GM13977 (cell line): ENCODE measurements at regions not wholly inside any gene's neighbourhood (a gene's known extent, or its start where the extent isn't known, plus 50 kb on each side); places are given as distances from the start of the nearest gene placed in this dataset.

Experiments used
- DNase-seq: peaks from one replicate; pipeline ENCODE4 v3.0.0; 2012; ENCODE audit warnings: low spot score
- in situ Hi-C: fragments of 300-500 bp; cut with MboI; formaldehyde crosslinking; loops from one replicate; pipeline ENCODE4 v1.12.0; 2022; ENCODE audit warnings: low sequenced_read_pairs, low pct_unique_long_range_greater_than_20kb, mixed read lengths, inconsistent platforms; ENCODE audit not compliant: unreplicated experiment
- TF ChIP-seq, protein P1 (sequence below): IDR thresholded peaks from 2 replicates; pipeline ENCODE4 v1.5.1; 2012; ENCODE audit warnings: mild to moderate bottlenecking, control low read depth; ENCODE audit not compliant: insufficient read depth; ENCODE audit errors: extremely low read depth, missing control alignments

DNA sequence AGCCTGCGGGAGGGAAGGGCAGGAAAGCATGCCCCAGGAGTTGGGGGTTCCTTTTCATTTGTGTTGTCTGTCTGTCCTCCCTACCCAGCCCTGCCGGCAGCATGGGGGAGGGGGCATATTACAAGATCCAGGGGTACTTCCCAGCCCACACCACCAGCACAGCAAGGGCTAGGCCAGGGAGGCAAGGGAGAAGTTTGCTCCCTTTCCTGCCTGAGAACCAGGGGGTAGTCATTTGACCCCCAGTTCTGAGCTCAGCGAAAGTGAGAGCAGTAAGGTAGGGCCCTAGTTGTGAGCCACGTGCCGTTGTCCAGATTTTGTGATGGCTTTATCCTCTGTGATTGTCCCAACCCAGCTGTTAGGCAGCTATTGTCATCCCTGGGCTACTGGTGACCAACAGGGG lies 364.7 kb downstream of the BCL11B start:
- no peak for DNase-seq
- in situ Hi-C loops, result no loop called here
- TF ChIP-seq, protein P1, sequence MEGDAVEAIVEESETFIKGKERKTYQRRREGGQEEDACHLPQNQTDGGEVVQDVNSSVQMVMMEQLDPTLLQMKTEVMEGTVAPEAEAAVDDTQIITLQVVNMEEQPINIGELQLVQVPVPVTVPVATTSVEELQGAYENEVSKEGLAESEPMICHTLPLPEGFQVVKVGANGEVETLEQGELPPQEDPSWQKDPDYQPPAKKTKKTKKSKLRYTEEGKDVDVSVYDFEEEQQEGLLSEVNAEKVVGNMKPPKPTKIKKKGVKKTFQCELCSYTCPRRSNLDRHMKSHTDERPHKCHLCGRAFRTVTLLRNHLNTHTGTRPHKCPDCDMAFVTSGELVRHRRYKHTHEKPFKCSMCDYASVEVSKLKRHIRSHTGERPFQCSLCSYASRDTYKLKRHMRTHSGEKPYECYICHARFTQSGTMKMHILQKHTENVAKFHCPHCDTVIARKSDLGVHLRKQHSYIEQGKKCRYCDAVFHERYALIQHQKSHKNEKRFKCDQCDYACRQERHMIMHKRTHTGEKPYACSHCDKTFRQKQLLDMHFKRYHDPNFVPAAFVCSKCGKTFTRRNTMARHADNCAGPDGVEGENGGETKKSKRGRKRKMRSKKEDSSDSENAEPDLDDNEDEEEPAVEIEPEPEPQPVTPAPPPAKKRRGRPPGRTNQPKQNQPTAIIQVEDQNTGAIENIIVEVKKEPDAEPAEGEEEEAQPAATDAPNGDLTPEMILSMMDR, result no peak

DNA sequence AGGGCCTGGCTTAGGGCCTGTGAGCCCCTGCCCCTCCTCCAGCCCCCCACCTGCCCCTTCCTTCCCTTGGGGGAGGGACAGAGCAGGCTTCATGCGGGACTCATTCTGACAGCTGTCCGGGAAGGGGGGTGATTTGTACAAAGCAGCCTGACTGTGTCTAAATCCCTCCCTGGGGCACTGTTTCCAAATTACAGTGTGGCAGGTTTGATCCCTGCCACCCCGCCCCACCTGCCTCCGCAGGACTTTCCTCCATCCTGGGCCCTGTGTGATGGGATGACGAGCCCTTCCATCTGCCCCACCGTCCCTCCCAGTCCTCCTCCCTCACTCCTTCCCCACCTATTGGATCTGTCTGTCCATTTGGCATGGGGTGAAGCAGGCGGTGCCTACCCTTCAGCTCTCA lies 363.9 kb downstream of the BCL11B start:
- TF ChIP-seq, protein P1, result no peak
- DNase-seq, result no peak
- in situ Hi-C loops, result no loop called here

DNA sequence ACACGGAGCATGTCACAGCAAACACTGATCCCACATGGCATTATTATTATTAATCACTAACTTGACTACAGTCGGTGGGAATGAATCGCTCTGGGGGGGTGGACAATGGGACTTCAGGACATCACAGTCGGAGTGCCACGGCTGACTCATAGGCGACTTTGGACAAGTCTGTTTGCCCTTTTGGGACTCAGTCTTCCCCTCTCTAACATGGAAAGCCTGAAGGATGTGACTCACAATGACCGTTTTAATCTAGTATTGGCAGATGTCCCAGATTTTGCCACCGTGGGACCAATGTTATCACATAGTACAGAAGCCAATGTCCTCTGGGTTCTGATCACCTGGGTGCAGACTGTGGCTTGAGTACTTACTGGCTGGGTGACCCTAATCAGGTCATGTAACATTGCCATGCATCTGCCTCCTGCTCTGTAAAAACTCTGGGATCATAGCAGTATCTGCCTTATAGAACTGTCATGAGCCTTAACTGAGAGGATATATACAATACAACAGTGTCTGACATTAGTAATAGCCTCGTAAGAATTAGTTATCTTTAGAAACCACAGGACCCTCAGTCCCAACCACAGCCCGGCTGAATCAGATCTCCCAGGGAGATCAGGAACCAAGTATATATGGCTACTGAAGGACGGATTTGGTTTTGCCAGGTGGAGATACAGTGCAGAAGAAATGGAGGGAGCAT lies 362.6 kb downstream of the BCL11B start:
- no peak for DNase-seq
- in situ Hi-C loops, result no loop called here
- TF ChIP-seq, protein P1, result no peak

DNA sequence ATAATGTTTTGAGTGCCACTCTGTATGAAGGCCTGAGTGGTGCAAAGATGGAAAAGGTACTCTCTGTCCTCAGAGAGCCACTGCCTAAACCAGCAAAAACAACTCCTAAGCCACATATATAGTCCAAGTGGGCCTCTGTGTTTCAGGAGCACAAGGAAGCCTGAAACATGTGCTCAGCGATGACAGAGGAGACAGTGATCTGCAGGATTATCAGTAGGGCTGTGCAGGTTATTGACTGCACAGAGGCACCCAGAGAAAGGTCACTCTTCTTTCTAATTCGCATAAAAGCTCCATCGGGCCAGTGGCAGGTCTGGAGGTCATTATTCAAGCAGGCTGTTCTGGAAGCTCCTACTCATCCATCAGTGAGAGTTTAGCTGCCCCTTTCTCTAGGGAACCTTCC lies 361.9 kb downstream of the BCL11B start:
- TF ChIP-seq, protein P1, result no peak
- in situ Hi-C loops, result no loop called here
- DNase-seq, result no peak

DNA sequence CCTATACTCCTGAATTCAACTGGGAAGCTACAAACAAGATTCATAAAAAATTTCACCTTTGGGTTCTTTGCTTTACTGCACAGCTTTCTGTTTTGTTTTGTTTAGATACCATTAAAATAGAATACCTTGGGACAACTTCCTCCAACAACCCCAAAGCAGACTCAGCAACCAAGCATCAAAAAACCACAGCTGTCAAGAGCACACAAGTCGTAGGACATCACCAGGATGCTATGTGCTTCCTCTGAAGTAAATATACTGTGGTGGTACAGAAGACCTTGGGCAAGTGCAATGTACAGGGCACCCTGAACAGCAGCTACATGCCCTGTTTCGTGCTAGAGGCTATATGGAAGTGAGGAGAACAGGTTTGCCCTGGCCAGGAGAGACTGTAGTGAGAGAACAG lies 359.3 kb downstream of the BCL11B start:
- TF ChIP-seq, protein P1, result no peak
- no peak for DNase-seq
- in situ Hi-C loops, result no loop called here

DNA sequence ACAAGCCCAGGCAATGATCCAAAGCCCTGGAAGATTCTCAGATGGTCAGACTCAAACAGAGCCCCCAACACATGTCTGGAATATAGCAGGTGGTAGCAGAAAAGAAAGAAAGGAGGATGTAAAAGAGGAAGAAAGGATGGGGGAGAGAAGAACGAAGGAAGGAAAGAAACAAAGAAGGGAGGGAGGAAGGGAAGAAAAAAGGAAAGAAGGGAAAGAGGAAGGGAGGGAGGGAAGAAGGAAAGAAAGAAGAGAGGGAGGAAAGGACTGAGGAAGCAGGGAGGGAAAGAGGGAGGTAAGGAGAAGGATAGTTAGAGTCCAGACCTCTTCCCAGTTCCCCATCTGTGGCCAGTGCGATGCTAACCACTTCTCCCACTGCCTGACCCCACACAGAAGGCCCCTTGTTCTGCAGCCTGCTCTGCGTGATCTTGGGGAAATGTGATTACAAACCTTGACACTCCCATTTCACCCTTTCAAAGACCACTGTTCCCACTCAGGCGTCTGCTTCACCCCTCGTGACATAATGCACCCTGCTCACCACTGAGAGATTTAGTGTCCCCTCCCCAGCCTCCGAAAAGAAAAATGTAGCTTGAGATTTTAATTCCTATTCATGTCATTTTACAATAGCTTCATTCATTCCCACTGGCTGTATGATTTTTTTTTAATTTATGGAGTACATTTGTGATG lies 357.9 kb downstream of the BCL11B start:
- no peak for DNase-seq
- in situ Hi-C loops, result no loop called here
- TF ChIP-seq, protein P1, result no peak
